HepG2 (cell line): ENCODE measurements at regions not wholly inside any gene's neighbourhood (a gene's known extent, or its start where the extent isn't known, plus 50 kb on each side); places are given as distances from the start of the nearest gene placed in this dataset.

Experiments used
- ASH2L ChIP-seq: fragments of 300-600, 200-600 bp; sonication (generic); IDR thresholded peaks from 2 replicates; pipeline ENCODE4 v1.7.0; 2017; ENCODE audit warnings: low read depth, mild to moderate bottlenecking, moderate library complexity, mixed read lengths, low read length; ENCODE audit not compliant: insufficient read length
- CBX5 ChIP-seq: sonication (generic); formaldehyde crosslinking; IDR thresholded peaks from 2 replicates; pipeline ENCODE4 v1.4.0; 2020; ENCODE audit warnings: missing genetic modification reagents, borderline replicate concordance
- GABPB1 ChIP-seq: IDR thresholded peaks from 2 replicates; pipeline ENCODE4 v1.6.1; 2016; ENCODE audit warnings: mild to moderate bottlenecking, missing genetic modification reagents, moderate library complexity, missing compliant biosample characterization
- GATAD2A ChIP-seq: IDR thresholded peaks from 2 replicates; pipeline ENCODE4 v1.6.1; 2016
- KLF16 ChIP-seq, 2 experiments: sonication (generic) in 1 of 2; formaldehyde crosslinking in 1 of 2; IDR thresholded peaks; 2 replicates each; pipeline versions ENCODE4 v1.6.1 to v1.8.0; 2016 to 2023; ENCODE audit warnings: missing genetic modification reagents in 2 of 2, missing compliant biosample characterization in 1 of 2
- RAD21 ChIP-seq: fragments of 450-650 bp; formaldehyde crosslinking; IDR thresholded peaks from 2 replicates; pipeline ENCODE4 v1.5.0; 2020; ENCODE audit warnings: mild to moderate bottlenecking
- SALL1 ChIP-seq: sonication (generic); formaldehyde crosslinking; IDR thresholded peaks from 2 replicates; pipeline ENCODE4 v1.8.0; 2022; ENCODE audit warnings: mild to moderate bottlenecking, missing genetic modification reagents
- SOX5 ChIP-seq: IDR thresholded peaks from 2 replicates; pipeline ENCODE4 v1.6.1; 2016; ENCODE audit warnings: borderline replicate concordance
- STAG1 ChIP-seq: sonication (generic); formaldehyde crosslinking; IDR thresholded peaks from 2 replicates; pipeline ENCODE4 v1.4.0; 2020; ENCODE audit warnings: missing genetic modification reagents
- TBX2 ChIP-seq: sonication (generic); formaldehyde crosslinking; IDR thresholded peaks from 2 replicates; pipeline ENCODE4 v1.5.0; 2020; ENCODE audit warnings: missing genetic modification reagents, mild to moderate bottlenecking, borderline replicate concordance
- WIZ ChIP-seq: sonication (generic); formaldehyde crosslinking; IDR thresholded peaks from 2 replicates; pipeline ENCODE4 v1.5.1; 2020; ENCODE audit warnings: mild to moderate bottlenecking, missing genetic modification reagents
- ZC3H13 ChIP-seq: sonication (generic); formaldehyde crosslinking; IDR thresholded peaks from 2 replicates; pipeline ENCODE4 v1.8.1; 2023; ENCODE audit warnings: mild to moderate bottlenecking, missing genetic modification reagents, moderate library complexity
- ZFX ChIP-seq: sonication (generic); formaldehyde crosslinking; IDR thresholded peaks from 2 replicates; pipeline ENCODE4 v1.4.0; 2020; ENCODE audit warnings: mild to moderate bottlenecking, low read depth, missing genetic modification reagents, moderate library complexity
- ZGPAT ChIP-seq: IDR thresholded peaks from 2 replicates; pipeline ENCODE4 v1.6.1; 2016; ENCODE audit warnings: mild to moderate bottlenecking
- ZNF205 ChIP-seq: IDR thresholded peaks from 2 replicates; pipeline ENCODE4 v1.6.1; 2018; ENCODE audit warnings: missing biosample characterization, missing genetic modification reagents
- ZNF556 ChIP-seq: sonication (generic); formaldehyde crosslinking; IDR thresholded peaks from 2 replicates; pipeline ENCODE4 v1.4.0; 2020; ENCODE audit warnings: mild to moderate bottlenecking, missing genetic modification reagents, borderline replicate concordance
- ZNF569 ChIP-seq: sonication (generic); formaldehyde crosslinking; IDR thresholded peaks from 2 replicates; pipeline ENCODE4 v1.5.0; 2020; ENCODE audit warnings: mild to moderate bottlenecking, missing genetic modification reagents, moderate library complexity, borderline replicate concordance
- ZNF674 ChIP-seq: sonication (generic); formaldehyde crosslinking; IDR thresholded peaks from 2 replicates; pipeline ENCODE4 v1.5.0; 2020; ENCODE audit warnings: low read depth, mild to moderate bottlenecking, missing genetic modification reagents
- TF ChIP-seq, protein P1 (sequence below), 2 experiments: sonication (generic) in 1 of 2; formaldehyde crosslinking in 1 of 2; IDR thresholded peaks; 2 replicates each; pipeline versions ENCODE4 v1.4.0 to v1.6.1; 2018 to 2020; ENCODE audit warnings: missing genetic modification reagents in 2 of 2, borderline replicate concordance in 1 of 2, low read depth in 1 of 2, mild to moderate bottlenecking in 1 of 2, missing biosample characterization in 1 of 2
- TF ChIP-seq, protein P2 (sequence below): sonication (generic); formaldehyde crosslinking; IDR thresholded peaks from 2 replicates; pipeline ENCODE4 v1.9.0; 2021; ENCODE audit warnings: missing genetic modification reagents, borderline replicate concordance
- TF ChIP-seq, protein P3 (sequence below): sonication (generic); formaldehyde crosslinking; IDR thresholded peaks from 2 replicates; pipeline ENCODE4 v1.4.0; 2020; ENCODE audit warnings: missing genetic modification reagents
- TF ChIP-seq, protein P4 (sequence below): IDR thresholded peaks from 2 replicates; pipeline ENCODE4 v1.6.1; 2016

GRCh38 chr10:88114368-88114767, 250.9 kb downstream of the PTEN start (continued):
- TF ChIP-seq SALL1: peak; percentile 39; the same call in 1 of the 2 replicates
- TF ChIP-seq GABPB1 (CRISPR knock-in tag): peak; percentile 69
- TF ChIP-seq ZGPAT (CRISPR knock-in tag): peak; percentile 34; the same call in 1 of the 2 replicates
- peak; percentile 63 for TF ChIP-seq RAD21 (CRISPR knock-in tag)
- 0 out of 2 replicates have a peak, but pooled peaks have one; percentile 22 for TF ChIP-seq ZNF205 (CRISPR knock-in tag)
- 0 out of 4 replicates have a peak, but pooled peaks of 1 of the 2 experiments have one; percentile 26 for TF ChIP-seq KLF16 (CRISPR knock-in tag; IDR thresholded peaks at IDR 0.05)
- TF ChIP-seq, protein P1, sequence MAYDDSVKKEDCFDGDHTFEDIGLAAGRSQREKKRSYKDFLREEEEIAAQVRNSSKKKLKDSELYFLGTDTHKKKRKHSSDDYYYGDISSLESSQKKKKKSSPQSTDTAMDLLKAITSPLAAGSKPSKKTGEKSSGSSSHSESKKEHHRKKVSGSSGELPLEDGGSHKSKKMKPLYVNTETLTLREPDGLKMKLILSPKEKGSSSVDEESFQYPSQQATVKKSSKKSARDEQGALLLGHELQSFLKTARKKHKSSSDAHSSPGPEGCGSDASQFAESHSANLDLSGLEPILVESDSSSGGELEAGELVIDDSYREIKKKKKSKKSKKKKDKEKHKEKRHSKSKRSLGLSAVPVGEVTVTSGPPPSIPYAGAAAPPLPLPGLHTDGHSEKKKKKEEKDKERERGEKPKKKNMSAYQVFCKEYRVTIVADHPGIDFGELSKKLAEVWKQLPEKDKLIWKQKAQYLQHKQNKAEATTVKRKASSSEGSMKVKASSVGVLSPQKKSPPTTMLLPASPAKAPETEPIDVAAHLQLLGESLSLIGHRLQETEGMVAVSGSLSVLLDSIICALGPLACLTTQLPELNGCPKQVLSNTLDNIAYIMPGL (CRISPR knock-in tag; IDR thresholded peaks at IDR 0.05; ENCODE audit: borderline replicate concordance in 1 of 2, low read depth in 1 of 2): peak; percentile 19 to 44; a peak in 1 of 4 replicates
- TF ChIP-seq, protein P2, sequence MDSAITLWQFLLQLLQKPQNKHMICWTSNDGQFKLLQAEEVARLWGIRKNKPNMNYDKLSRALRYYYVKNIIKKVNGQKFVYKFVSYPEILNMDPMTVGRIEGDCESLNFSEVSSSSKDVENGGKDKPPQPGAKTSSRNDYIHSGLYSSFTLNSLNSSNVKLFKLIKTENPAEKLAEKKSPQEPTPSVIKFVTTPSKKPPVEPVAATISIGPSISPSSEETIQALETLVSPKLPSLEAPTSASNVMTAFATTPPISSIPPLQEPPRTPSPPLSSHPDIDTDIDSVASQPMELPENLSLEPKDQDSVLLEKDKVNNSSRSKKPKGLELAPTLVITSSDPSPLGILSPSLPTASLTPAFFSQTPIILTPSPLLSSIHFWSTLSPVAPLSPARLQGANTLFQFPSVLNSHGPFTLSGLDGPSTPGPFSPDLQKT (CRISPR knock-in tag): no peak
- peak; percentile 61; the same call in 1 of the 2 replicates for TF ChIP-seq CBX5 (CRISPR knock-in tag)
- TF ChIP-seq WIZ (CRISPR knock-in tag): 0 out of 2 replicates have a peak, but pooled peaks have one; percentile 31
- 0 out of 2 replicates have a peak, but pooled peaks have one; percentile 22 for TF ChIP-seq ZFX (CRISPR knock-in tag)
- TF ChIP-seq SOX5 (CRISPR knock-in tag): 0 out of 2 replicates have a peak, but pooled peaks have one; percentile 11
- TF ChIP-seq STAG1 (CRISPR knock-in tag): peak; percentile 88
- no peak for TF ChIP-seq ZNF569 (CRISPR knock-in tag)
- no peak for TF ChIP-seq ZNF556 (CRISPR knock-in tag)
- TF ChIP-seq, protein P3, sequence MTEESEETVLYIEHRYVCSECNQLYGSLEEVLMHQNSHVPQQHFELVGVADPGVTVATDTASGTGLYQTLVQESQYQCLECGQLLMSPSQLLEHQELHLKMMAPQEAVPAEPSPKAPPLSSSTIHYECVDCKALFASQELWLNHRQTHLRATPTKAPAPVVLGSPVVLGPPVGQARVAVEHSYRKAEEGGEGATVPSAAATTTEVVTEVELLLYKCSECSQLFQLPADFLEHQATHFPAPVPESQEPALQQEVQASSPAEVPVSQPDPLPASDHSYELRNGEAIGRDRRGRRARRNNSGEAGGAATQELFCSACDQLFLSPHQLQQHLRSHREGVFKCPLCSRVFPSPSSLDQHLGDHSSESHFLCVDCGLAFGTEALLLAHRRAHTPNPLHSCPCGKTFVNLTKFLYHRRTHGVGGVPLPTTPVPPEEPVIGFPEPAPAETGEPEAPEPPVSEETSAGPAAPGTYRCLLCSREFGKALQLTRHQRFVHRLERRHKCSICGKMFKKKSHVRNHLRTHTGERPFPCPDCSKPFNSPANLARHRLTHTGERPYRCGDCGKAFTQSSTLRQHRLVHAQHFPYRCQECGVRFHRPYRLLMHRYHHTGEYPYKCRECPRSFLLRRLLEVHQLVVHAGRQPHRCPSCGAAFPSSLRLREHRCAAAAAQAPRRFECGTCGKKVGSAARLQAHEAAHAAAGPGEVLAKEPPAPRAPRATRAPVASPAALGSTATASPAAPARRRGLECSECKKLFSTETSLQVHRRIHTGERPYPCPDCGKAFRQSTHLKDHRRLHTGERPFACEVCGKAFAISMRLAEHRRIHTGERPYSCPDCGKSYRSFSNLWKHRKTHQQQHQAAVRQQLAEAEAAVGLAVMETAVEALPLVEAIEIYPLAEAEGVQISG (CRISPR knock-in tag): 0 out of 2 replicates have a peak, but pooled peaks have one; percentile 32
- TF ChIP-seq GATAD2A (CRISPR knock-in tag): 0 out of 2 replicates have a peak, but pooled peaks have one; percentile 17
- peak; percentile 19; the same call in 1 of the 2 replicates for TF ChIP-seq TBX2 (CRISPR knock-in tag)
- TF ChIP-seq ZC3H13 (CRISPR knock-in tag): no peak
- no peak for TF ChIP-seq ZNF674
- TF ChIP-seq, protein P4, sequence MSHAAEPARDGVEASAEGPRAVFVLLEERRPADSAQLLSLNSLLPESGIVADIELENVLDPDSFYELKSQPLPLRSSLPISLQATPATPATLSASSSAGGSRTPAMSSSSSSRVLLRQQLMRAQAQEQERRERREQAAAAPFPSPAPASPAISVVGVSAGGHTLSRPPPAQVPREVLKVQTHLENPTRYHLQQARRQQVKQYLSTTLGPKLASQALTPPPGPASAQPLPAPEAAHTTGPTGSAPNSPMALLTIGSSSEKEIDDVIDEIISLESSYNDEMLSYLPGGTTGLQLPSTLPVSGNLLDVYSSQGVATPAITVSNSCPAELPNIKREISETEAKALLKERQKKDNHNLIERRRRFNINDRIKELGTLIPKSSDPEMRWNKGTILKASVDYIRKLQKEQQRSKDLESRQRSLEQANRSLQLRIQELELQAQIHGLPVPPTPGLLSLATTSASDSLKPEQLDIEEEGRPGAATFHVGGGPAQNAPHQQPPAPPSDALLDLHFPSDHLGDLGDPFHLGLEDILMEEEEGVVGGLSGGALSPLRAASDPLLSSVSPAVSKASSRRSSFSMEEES (CRISPR knock-in tag): no peak
- TF ChIP-seq ASH2L: no peak
